Ectodermal cell (in vitro differentiated cells): ENCODE measurements at regions not wholly inside any gene's neighbourhood (a gene's known extent, or its start where the extent isn't known, plus 50 kb on each side); places are given as distances from the start of the nearest gene placed in this dataset.

Experiments
- H3K27ac ChIP-seq: 2 replicates; pipeline ENCODE4 v1.7.0; 2013; ENCODE audit warnings: mild to moderate bottlenecking, low read depth, low read length; ENCODE audit not compliant: insufficient read depth, poor library complexity, severe bottlenecking
- H3K27me3 ChIP-seq: 2 replicates; pipeline ENCODE4 v1.7.0; 2013; ENCODE audit warnings: mild to moderate bottlenecking, low read length; ENCODE audit not compliant: insufficient read depth, control insufficient read depth, poor library complexity, severe bottlenecking
- H3K36me3 ChIP-seq: one replicate; pipeline ENCODE4 v1.7.0; 2013; ENCODE audit warnings: low read length; ENCODE audit not compliant: control insufficient read depth, insufficient read depth
- H3K4me1 ChIP-seq: one replicate; pipeline ENCODE4 v1.7.0; 2013; ENCODE audit warnings: low read length; ENCODE audit not compliant: control insufficient read depth, insufficient read depth
- H3K4me3 ChIP-seq: 2 replicates; pipeline ENCODE4 v1.7.0; 2013; ENCODE audit warnings: low read depth, low read length, control low read depth; ENCODE audit not compliant: insufficient read depth
- H3K9me3 ChIP-seq: 2 replicates; pipeline ENCODE4 v1.7.0; 2013; ENCODE audit warnings: mild to moderate bottlenecking, low read length, moderate library complexity; ENCODE audit not compliant: control insufficient read depth
- WGBS, 2 experiments: methylation state at CpG; one replicate each; pipeline ENCODE4 v1.1.7; 2013; ENCODE audit warnings: missing lambda C conversion rate in 2 of 2; 5-methylcytosine and 5-hydroxymethylcytosine counted together

DNA sequence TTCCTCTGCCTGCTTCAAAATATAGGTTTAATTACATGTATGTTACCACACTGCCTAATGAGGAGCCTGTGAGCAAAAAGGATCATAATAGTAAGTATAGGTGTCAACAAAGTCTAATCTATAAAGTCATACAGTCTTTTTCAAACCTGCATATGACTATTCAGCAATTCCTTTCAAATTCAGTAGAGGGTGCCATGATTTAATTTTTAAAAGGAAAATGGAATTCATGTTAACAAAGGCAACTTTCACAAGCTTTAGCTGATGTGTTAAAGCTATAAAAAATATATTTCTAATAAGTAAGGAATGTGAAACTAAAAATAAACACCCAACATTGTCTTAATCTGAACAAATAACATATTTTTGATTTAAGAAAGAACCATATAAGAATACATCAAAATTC, 52.1 kb downstream of the MPP7 start:
- Histone ChIP-seq H3K4me3 (no peak overlapping the region), H3K27me3 (no peaks in the 10 kb centered on the region), H3K27ac (no peak overlapping the region), H3K4me1 (no peaks in the 10 kb centered on the region), H3K9me3 (no peaks in the 10 kb centered on the region), H3K36me3 (no peaks in the 10 kb centered on the region)

DNA sequence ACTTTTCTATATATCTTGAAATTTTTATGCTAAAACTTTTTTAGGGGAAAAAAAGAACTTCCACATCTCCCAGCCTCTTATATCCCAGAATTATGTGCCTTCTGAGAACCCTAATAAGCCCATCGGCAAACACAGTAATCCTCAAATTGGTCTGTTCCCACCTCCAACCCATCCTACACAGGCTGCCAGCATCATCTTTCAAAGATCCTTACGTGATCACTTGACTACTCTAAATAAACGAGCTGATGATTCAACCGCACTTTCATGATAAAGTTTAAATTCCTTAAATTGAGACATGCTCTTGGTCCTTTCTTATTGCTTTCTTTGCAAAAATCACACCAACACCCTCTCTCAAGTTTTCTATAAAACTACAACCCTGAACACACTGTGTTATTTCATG, 52.5 kb downstream of the MPP7 start:
- H3K4me3 ChIP-seq: no peak overlapping the region
- no peaks in the 10 kb centered on the region for H3K27me3 ChIP-seq
- H3K36me3 ChIP-seq: no peaks in the 10 kb centered on the region
- WGBS, 2 experiments: 93 to 95% methylated on average over 4 of the region's 4 CpGs
- no peaks in the 10 kb centered on the region for H3K9me3 ChIP-seq
- H3K27ac ChIP-seq: no peak overlapping the region
- no peaks in the 10 kb centered on the region for H3K4me1 ChIP-seq

DNA sequence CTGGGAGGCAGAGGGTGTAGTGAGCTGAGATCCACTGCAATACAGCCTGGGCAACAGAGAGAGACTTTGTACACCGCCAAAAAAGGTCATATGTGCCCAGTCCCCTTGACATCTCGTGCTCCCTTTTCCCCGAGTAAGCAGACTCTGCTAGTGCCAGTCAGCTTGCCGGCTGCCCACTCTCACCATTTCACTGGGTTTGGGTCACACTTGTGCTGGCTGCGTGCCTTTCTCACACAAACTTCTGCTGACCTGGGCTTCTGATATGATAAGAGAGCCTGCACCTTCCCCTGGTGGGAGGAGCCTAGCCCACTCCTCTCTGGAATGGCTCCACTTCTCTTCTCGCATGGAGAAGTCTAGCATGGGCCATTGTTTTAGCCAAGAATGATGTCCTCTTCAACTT, 53.4 kb downstream of the MPP7 start:
- no peaks in the 10 kb centered on the region for H3K9me3 ChIP-seq
- 93 to 94% methylated on average over 6 of the region's 6 CpGs for WGBS, 2 experiments
- no peak overlapping the region for H3K4me3 ChIP-seq
- no peaks in the 10 kb centered on the region for H3K4me1 ChIP-seq
- H3K27ac ChIP-seq: no peak overlapping the region
- H3K36me3 ChIP-seq: no peaks in the 10 kb centered on the region
- H3K27me3 ChIP-seq: no peaks in the 10 kb centered on the region

DNA sequence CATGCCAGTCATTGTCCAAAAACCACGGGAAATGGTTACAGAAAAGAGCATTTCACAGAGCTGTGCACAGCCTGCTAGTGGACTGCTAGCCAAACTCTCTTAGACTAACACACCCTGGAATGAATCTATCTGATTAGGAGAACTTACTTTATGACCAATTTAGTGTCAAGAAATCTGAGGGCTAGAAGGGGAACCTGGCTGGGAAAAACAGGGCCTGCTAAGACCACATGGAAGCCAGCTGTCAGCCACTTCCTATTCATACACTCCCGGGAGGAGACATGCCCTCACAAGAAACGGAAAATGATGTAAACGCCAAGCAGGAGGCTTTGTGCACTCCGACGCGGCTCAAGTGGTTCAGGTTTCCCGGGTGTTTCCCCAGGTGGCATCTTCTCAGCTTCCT, 54.8 kb downstream of the MPP7 start:
- WGBS, 2 experiments: 86 to 89% methylated on average over 8 of the region's 8 CpGs
- Histone ChIP-seq H3K4me1 (no peaks in the 10 kb centered on the region), H3K27me3 (no peaks in the 10 kb centered on the region), H3K4me3 (no peak overlapping the region), H3K9me3 (no peaks in the 10 kb centered on the region), H3K27ac (no peak overlapping the region), H3K36me3 (no peaks in the 10 kb centered on the region)

DNA sequence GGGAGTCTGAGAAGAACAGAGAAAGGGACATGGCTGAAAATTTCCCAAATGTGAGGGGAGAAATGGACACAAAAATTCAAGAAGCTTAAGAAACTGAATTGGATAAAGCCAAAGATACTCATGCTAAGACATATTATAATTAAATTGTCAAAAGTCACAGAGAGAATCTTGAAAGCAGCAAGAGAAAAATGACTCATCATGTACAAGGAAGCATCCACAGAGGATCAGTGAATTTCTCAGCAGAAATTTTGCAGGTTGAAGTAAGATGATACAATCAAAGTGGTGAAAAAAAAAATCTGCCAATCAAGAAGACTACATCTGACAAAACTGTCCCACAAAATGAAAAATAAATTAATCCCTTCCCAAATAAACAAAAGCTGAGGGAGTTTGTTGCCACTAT, 56.8 kb downstream of the MPP7 start:
- no peaks in the 10 kb centered on the region for H3K4me1 ChIP-seq
- H3K27me3 ChIP-seq: no peaks in the 10 kb centered on the region
- no peaks in the 10 kb centered on the region for H3K36me3 ChIP-seq
- H3K27ac ChIP-seq: no peak overlapping the region
- no peak overlapping the region for H3K4me3 ChIP-seq
- H3K9me3 ChIP-seq: no peaks in the 10 kb centered on the region

DNA sequence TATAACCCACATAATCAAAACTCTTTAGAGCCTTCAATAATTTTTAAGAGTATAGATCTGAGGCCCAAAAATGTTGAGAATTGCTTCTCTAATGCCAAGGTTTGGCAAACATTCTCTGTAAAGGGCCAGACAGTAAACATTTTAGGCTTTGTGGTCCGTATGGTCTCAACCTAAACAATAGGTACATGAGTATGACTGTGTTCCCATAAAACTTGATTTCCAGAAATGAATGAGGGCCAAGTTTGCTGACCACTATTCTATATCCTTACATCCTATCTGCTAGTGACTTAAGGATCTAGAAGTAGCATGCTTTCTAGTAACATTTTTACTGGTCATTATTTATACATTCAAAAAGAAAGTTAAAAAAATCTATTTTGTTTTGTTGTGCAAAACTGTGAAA, 58.9 kb downstream of the MPP7 start:
- no peaks in the 10 kb centered on the region for H3K27me3 ChIP-seq
- H3K36me3 ChIP-seq: no peaks in the 10 kb centered on the region

DNA sequence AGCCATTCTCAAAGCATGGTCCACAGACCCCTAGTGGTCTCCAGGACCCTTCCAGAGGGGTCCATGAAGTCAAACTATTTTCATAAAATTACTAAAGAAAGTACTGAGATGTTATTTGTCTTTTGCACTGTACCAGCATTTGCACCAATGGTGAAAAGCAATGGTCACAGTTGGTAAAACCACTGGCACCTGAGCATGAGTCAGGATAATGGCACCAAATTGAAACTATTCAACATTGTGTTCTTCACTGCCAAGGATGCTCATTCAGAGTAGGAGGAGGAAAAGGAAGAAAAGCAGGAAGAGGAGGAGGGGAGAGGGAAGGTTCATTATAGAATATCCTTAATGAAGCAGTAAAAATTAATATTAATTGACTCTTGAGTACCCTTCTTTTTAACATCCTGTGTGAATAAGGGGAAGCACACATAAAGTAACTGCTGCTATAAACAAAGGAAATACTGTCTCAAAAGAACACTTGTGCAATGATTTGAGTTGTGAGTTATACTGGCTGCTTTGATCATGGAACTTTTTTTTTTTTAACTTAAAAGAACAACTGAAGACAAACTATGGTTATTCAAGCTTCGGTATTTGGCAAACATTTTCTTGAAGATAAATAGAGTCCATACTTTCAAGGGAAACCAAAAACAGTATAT, 60.2 kb downstream of the MPP7 start:
- Histone ChIP-seq H3K4me3 (no peak overlapping the region), H3K9me3 (no peaks in the 10 kb centered on the region), H3K4me1 (no peaks in the 10 kb centered on the region), H3K36me3 (no peaks in the 10 kb centered on the region), H3K27me3 (no peaks in the 10 kb centered on the region), H3K27ac (no peak overlapping the region)
- 100% methylated on average over 1 of the region's 1 CpG for WGBS, 2 experiments

More for the DNA sequence above, 58.9 kb downstream of the MPP7 start:
- 88 to 96% methylated on average over 1 of the region's 1 CpG for WGBS, 2 experiments
- no peak overlapping the region for H3K4me3 ChIP-seq
- no peaks in the 10 kb centered on the region for H3K4me1 ChIP-seq
- no peaks in the 10 kb centered on the region for H3K9me3 ChIP-seq
- no peak overlapping the region for H3K27ac ChIP-seq

DNA sequence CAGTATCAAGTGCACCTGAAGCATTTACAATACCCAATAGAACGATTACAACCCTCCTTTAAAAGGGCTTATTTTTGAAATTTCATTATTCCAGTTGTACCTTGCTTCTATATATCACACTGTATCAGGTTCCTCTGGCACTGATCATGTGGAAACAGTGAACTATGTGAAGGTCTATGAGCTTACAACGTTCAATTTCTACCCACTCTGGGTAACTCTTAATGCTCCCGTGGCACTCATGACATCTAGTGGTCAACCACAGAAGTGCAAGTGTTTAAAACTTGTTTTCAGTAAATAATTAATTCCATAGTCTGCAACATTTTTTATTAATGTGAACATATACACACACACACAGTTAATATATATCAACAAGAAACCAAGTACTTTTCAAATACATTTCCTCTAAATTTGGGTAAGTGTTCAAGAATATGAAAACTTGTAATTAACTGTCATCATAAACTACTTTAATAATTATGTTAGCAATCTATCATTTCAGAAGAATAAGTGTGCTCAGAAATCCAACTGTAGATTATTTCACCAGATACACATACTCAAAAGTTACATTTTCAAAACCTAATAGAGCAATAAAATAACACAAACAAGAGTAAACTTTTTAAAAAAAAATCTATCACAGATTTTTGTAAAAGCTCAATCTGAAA, 61.0 kb downstream of the MPP7 start:
- no peaks in the 10 kb centered on the region for H3K36me3 ChIP-seq
- H3K4me1 ChIP-seq: no peaks in the 10 kb centered on the region
- H3K27ac ChIP-seq: no peak overlapping the region
- WGBS, 2 experiments: 21 to 22% methylated on average over 3 of the region's 3 CpGs
- no peaks in the 10 kb centered on the region for H3K9me3 ChIP-seq
- H3K27me3 ChIP-seq: no peaks in the 10 kb centered on the region
- no peak overlapping the region for H3K4me3 ChIP-seq

DNA sequence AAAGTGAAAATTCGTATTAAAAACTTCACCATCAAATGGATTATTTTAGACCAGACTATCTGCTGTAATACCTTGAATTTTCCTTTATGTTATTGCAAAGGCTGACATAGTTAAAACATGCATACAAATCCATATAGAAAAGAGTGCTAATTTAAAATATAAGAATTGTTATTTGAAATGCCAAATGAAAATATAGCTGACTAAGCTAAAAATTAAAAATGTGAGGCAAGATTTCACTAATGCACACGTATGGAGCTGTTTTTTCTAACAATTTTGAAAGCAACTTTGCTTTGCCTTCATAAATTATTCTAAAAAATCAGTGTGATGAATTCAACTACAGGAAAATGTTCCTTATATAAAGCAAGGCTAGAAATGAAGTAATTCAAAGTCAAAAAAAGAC, 62.5 kb downstream of the MPP7 start:
- Histone ChIP-seq H3K4me1 (no peaks in the 10 kb centered on the region), H3K9me3 (no peaks in the 10 kb centered on the region), H3K36me3 (no peaks in the 10 kb centered on the region), H3K4me3 (no peak overlapping the region), H3K27me3 (no peaks in the 10 kb centered on the region), H3K27ac (no peak overlapping the region)
- 95 to 100% methylated on average over 1 to 2 of the region's 2 CpGs for WGBS, 2 experiments

DNA sequence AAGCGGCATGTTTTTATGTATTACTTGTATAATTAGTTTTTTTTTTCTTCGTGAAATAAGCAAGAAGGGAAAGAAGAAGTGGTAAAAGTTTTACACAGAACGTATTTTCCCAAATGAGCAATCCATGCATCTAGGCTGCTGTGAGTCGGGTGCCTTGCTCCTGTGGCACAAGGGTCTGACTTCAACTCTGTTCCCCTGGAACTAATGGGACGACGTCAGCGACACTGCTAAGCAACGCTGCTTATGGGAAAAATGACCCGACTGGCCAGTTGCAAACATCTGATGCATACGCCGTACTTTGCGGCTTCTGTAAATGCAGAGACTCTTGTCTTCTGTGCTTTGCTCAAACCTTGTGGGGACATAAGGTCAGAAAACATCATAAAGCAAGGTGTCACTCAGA, 66.3 kb downstream of the MPP7 start:
- no peaks in the 10 kb centered on the region for H3K9me3 ChIP-seq
- H3K36me3 ChIP-seq: no peaks in the 10 kb centered on the region
- no peaks in the 10 kb centered on the region for H3K4me1 ChIP-seq
- no peak overlapping the region for H3K4me3 ChIP-seq
- H3K27ac ChIP-seq: no peak overlapping the region
- H3K27me3 ChIP-seq: no peaks in the 10 kb centered on the region
- WGBS, 2 experiments: 92 to 93% methylated on average over 12 of the region's 12 CpGs
